H1 (cell line): ENCODE measurements at regions not wholly inside any gene's neighbourhood (a gene's known extent, or its start where the extent isn't known, plus 50 kb on each side); places are given as distances from the start of the nearest gene placed in this dataset.

Experiments
- CTCF ChIA-PET: fragments of 300-600 bp; sonication (Branson Sonifier 250); formaldehyde crosslinking; loops from one replicate; lab custom pipeline; 2021; ENCODE audit not compliant: partially characterized antibody; lab: Charles Lee
- POLR2A ChIA-PET: fragments of 300-600 bp; sonication (Branson Sonifier 250); formaldehyde crosslinking; loops from one replicate; lab custom pipeline; 2021; ENCODE audit warnings: inconsistent platforms; ENCODE audit not compliant: partially characterized antibody; lab: Charles Lee
- DNase-seq, 2 experiments: peaks; one replicate each; pipeline versions ENCODE4 v3.0.0 to v3.0.0-alpha.2; 2010 to 2022; ENCODE audit warnings: low spot score in 2 of 2, low read depth in 1 of 2, mixed read lengths in 1 of 2
- FAIRE-seq: peaks from 2 replicates; lab custom pipeline; 2011; peaks lifted over from hg19 to GRCh38; lab: Jason Lieb, UNC
- H2AFZ ChIP-seq: 2 replicates; pipeline ENCODE4 v1.8.1; 2012; ENCODE audit warnings: low read length, inconsistent platforms
- H2AK5ac ChIP-seq: 2 replicates; pipeline ENCODE4 v1.6.1; 2013; ENCODE audit warnings: low read depth, low read length
- H2BK120ac ChIP-seq: replicated peaks from 2 replicates; pipeline ENCODE3; 2013; ENCODE audit warnings: low read depth, low read length, inconsistent platforms
- H2BK12ac ChIP-seq: 2 replicates; pipeline ENCODE4 v1.6.1; 2013; ENCODE audit warnings: low read depth, low read length
- H2BK15ac ChIP-seq: 2 replicates; pipeline ENCODE4 v1.6.1; 2013; ENCODE audit warnings: low read length
- H2BK20ac ChIP-seq: 2 replicates; pipeline ENCODE4 v1.6.1; 2013; ENCODE audit warnings: low read length
- H2BK5ac ChIP-seq: 2 replicates; pipeline ENCODE4 v1.6.1; 2013; ENCODE audit warnings: low read depth, low read length
- H3K14ac ChIP-seq: 2 replicates; pipeline ENCODE4 v1.6.1; 2013; ENCODE audit warnings: inconsistent platforms; ENCODE audit not compliant: insufficient read length
- H3K18ac ChIP-seq: 2 replicates; pipeline ENCODE4 v1.6.1; 2013; ENCODE audit warnings: low read length; ENCODE audit errors: extremely low read depth
- H3K23ac ChIP-seq: 2 replicates; pipeline ENCODE4 v1.6.1; 2013; ENCODE audit warnings: inconsistent platforms; ENCODE audit not compliant: insufficient read length
- H3K23me2 ChIP-seq: 2 replicates; pipeline ENCODE4 v1.6.1; 2013; ENCODE audit warnings: low read depth, low read length
- H3K27ac ChIP-seq: 2 replicates; pipeline ENCODE4 v1.6.1; 2011; ENCODE audit warnings: low read depth, low read length, inconsistent platforms
- H3K27me3 ChIP-seq, 4 experiments: replicated peaks in 1 of 4; 1 replicate in 1 of 4; 2 replicates in 3 of 4; pipeline versions ENCODE4 v1.6.1 to v1.8.1; 2011 to 2013; ENCODE audit warnings: low read length in 3 of 4, mild to moderate bottlenecking in 3 of 4, inconsistent platforms in 2 of 4, mixed read lengths in 2 of 4, moderate library complexity in 1 of 4; ENCODE audit not compliant: control insufficient read depth in 3 of 4, insufficient read depth in 3 of 4; ENCODE audit errors: extremely low read depth in 1 of 4
- H3K36me3 ChIP-seq, 4 experiments: 2 replicates each; pipeline versions ENCODE4 v1.6.1 to v1.8.1; 2011 to 2013; ENCODE audit warnings: mild to moderate bottlenecking in 4 of 4, low read length in 3 of 4, moderate library complexity in 2 of 4, control low read depth in 1 of 4, inconsistent platforms in 1 of 4; ENCODE audit not compliant: insufficient read depth in 4 of 4, control insufficient read depth in 2 of 4
- H3K4ac ChIP-seq: replicated peaks from 2 replicates; pipeline ENCODE3; 2013; ENCODE audit warnings: low read length, low read depth, mixed read lengths, inconsistent platforms; ENCODE audit not compliant: insufficient read length
- H3K4me1 ChIP-seq, 4 experiments: replicated peaks in 1 of 4; 1 replicate in 1 of 4; 2 replicates in 3 of 4; pipeline versions ENCODE4 v1.6.1 to v1.8.1; 2011 to 2013; ENCODE audit warnings: low read length in 3 of 4, inconsistent platforms in 2 of 4, mixed read lengths in 1 of 4; ENCODE audit not compliant: insufficient read depth in 4 of 4, control insufficient read depth in 3 of 4
- H3K4me2 ChIP-seq, 2 experiments: 2 replicates each; pipeline versions ENCODE4 v1.6.1 to v1.8.1; 2011 to 2013; ENCODE audit warnings: low read depth in 2 of 2, low read length in 2 of 2, control low read depth in 1 of 2, inconsistent platforms in 1 of 2, mild to moderate bottlenecking in 1 of 2; ENCODE audit not compliant: insufficient read depth in 1 of 2
- H3K4me3 ChIP-seq, 4 experiments: fragments of 200-600, 300-600 bp in 1 of 4; sonication (generic), shearing (Covaris generic), sonication (Bioruptor Twin) in 1 of 4; 2 replicates each; pipeline versions ENCODE4 v1.5.1 to v1.8.1; 2011 to 2016; ENCODE audit warnings: low read length in 4 of 4, low read depth in 3 of 4, control low read depth in 2 of 4, inconsistent platforms in 2 of 4, mild to moderate bottlenecking in 2 of 4, mixed read lengths in 1 of 4, moderate library complexity in 1 of 4; ENCODE audit not compliant: insufficient read depth in 2 of 4; ENCODE audit errors: extremely low read depth in 1 of 4
- H3K56ac ChIP-seq: replicated peaks from 2 replicates; pipeline ENCODE3; 2013; ENCODE audit warnings: low read depth, mild to moderate bottlenecking, mixed read lengths, low read length, inconsistent platforms; ENCODE audit not compliant: insufficient read length
- H3K79me1 ChIP-seq: 2 replicates; pipeline ENCODE4 v1.6.1; 2013; ENCODE audit warnings: low read depth, low read length, control low read depth
- H3K79me2 ChIP-seq, 2 experiments: 2 replicates each; pipeline versions ENCODE4 v1.6.1 to v1.8.1; 2012 to 2013; ENCODE audit warnings: low read length in 2 of 2, mild to moderate bottlenecking in 2 of 2, inconsistent platforms in 1 of 2; ENCODE audit not compliant: insufficient read depth in 2 of 2, control insufficient read depth in 1 of 2
- H3K9ac ChIP-seq, 4 experiments: replicated peaks in 1 of 4; 1 replicate in 1 of 4; 2 replicates in 3 of 4; pipeline versions ENCODE4 v1.6.1 to v1.8.1; 2011 to 2013; ENCODE audit warnings: low read depth in 3 of 4, low read length in 3 of 4, control low read depth in 2 of 4, mild to moderate bottlenecking in 2 of 4, moderate library complexity in 2 of 4, inconsistent platforms in 1 of 4; ENCODE audit errors: extremely low read depth in 1 of 4
- H3K9me3 ChIP-seq, 2 experiments: 2 replicates each; pipeline versions ENCODE4 v1.6.1 to v1.8.1; 2012 to 2013; ENCODE audit warnings: mild to moderate bottlenecking in 2 of 2, moderate library complexity in 2 of 2, control low read depth in 1 of 2, inconsistent platforms in 1 of 2, low read depth in 1 of 2, low read length in 1 of 2, mixed read lengths in 1 of 2; ENCODE audit not compliant: insufficient read depth in 2 of 2
- H4K20me1 ChIP-seq, 2 experiments: replicated peaks in 1 of 2; 2 replicates each; pipeline versions ENCODE3 to v1.8.1; 2011 to 2013; ENCODE audit warnings: inconsistent platforms in 2 of 2, low read length in 2 of 2, mild to moderate bottlenecking in 1 of 2; ENCODE audit not compliant: insufficient read depth in 2 of 2, control insufficient read depth in 1 of 2
- H4K5ac ChIP-seq: 2 replicates; pipeline ENCODE4 v1.6.1; 2013; ENCODE audit warnings: low read length, low read depth, mixed read lengths, inconsistent platforms; ENCODE audit not compliant: insufficient read length
- H4K8ac ChIP-seq: 2 replicates; pipeline ENCODE4 v1.8.0; 2013; ENCODE audit warnings: mild to moderate bottlenecking, moderate library complexity, low read length, inconsistent platforms; ENCODE audit not compliant: insufficient read depth; ENCODE audit errors: extremely low read depth
- H4K91ac ChIP-seq: replicated peaks from 2 replicates; pipeline ENCODE3; 2013; ENCODE audit warnings: low read length, mixed read lengths, inconsistent platforms; ENCODE audit not compliant: insufficient read length
- CREB1 ChIP-seq: IDR thresholded peaks from 2 replicates; pipeline ENCODE4 v1.6.1; 2012; ENCODE audit warnings: inconsistent platforms
- MAX ChIP-seq: IDR thresholded peaks from 2 replicates; pipeline ENCODE4 v1.6.1; 2012; ENCODE audit warnings: inconsistent platforms
- POLR2AphosphoS5 ChIP-seq: IDR thresholded peaks from 2 replicates; pipeline ENCODE4 v1.6.1; 2011; ENCODE audit warnings: low read depth, low read length
- RAD21 ChIP-seq, 2 experiments: IDR thresholded peaks in 1 of 2; conservative IDR thresholded peaks in 1 of 2; 2 replicates each; pipeline ENCODE4 v1.6.1; 2011; ENCODE audit warnings: low read depth in 2 of 2, low read length in 2 of 2, improper control_type of control experiment in 1 of 2, inconsistent platforms in 1 of 2, mild to moderate bottlenecking in 1 of 2, moderate library complexity in 1 of 2
- SIX5 ChIP-seq: IDR thresholded peaks from 2 replicates; pipeline ENCODE4 v1.6.1; 2011; ENCODE audit warnings: mild to moderate bottlenecking, low read depth, low read length
- YY1 ChIP-seq: IDR thresholded peaks from 2 replicates; pipeline ENCODE4 v1.6.1; 2011; ENCODE audit warnings: low read depth, mild to moderate bottlenecking, low read length
- WGBS, 2 experiments: shearing (Covaris generic) in 1 of 2; methylation state at CpG; one replicate each; pipeline versions ENCODE4 v1.1.6 to v1.1.7; 2013 to 2015; ENCODE audit warnings: low lambda C conversion rate in 2 of 2, mixed read lengths in 2 of 2, inconsistent platforms in 1 of 2, low coverage in 1 of 2, missing lambda C conversion rate in 1 of 2; ENCODE audit not compliant: insufficient replicate concordance in 2 of 2, insufficient coverage in 1 of 2, insufficient read length in 1 of 2; ENCODE audit errors: extremely low coverage in 1 of 2, missing lambda C conversion rate in 1 of 2; 5-methylcytosine and 5-hydroxymethylcytosine counted together

GRCh38 chr2:87401726-87402345 is 346.1 kb upstream of the PLGLB2 start:
- Histone ChIP-seq H3K56ac (no peak overlapping the region), H4K91ac (no peak overlapping the region), H3K4me3 (no peak overlapping the region), H3K9ac (no peak overlapping the region), H2BK20ac (no peak overlapping the region), H2BK5ac (no peak overlapping the region), H2BK12ac (no peak overlapping the region), H3K23ac (no peak overlapping the region), H2AK5ac (no peak overlapping the region), H4K20me1 (no peaks in the 10 kb centered on the region), H3K23me2 (no peaks in the 10 kb centered on the region), H3K36me3 (no peaks in the 10 kb centered on the region), H3K9me3 (peaks cover 0 to 5% of the 10 kb centered on the region in 2 experiments; a peak in 1 of 4 replicates), H3K4me1 (no peaks in the 10 kb centered on the region), H3K79me1 (no peaks in the 10 kb centered on the region), H3K27ac (no peak overlapping the region), H4K8ac (no peak overlapping the region), H3K4me2 (no peak overlapping the region), H3K27me3 (no peaks in the 10 kb centered on the region), H2BK120ac (no peak overlapping the region), H4K5ac (no peak overlapping the region), H3K79me2 (no peaks in the 10 kb centered on the region), H3K18ac (no peak overlapping the region), H3K14ac (no peak overlapping the region), H2BK15ac (no peak overlapping the region), H3K4ac (no peak overlapping the region), H2AFZ (no peak overlapping the region)
- POLR2A ChIA-PET, result interaction anchor here (0.6 kb wide), 1 partner anchor 616 kb away, joined by 3 read pairs; no protein-coding TSS in a partner anchor
- peak in 1 of 2 experiments; percentile 22 for DNase-seq
- TF ChIP-seq YY1, result no peak
- TF ChIP-seq RAD21 (IDR thresholded peaks at IDR 0.05 in 1 of 2, conservative IDR thresholded peaks at IDR 0.05 in 1 of 2; ENCODE audit: low read depth in 2 of 2, low read length in 2 of 2), result no peak
- TF ChIP-seq CREB1, result no peak
- TF ChIP-seq POLR2AphosphoS5, result no peak
- no peak for TF ChIP-seq SIX5
- TF ChIP-seq MAX, result no peak
- FAIRE-seq, result no peak
- WGBS, 2 experiments, result 79% methylated on average over 14 of the region's 16 CpGs; no CpG with 5 or more reads in 1 of the 2 experiments
- CTCF ChIA-PET, result interaction anchor here (0.6 kb wide), 1 partner anchor 744 kb away, joined by 3 read pairs; no protein-coding TSS in a partner anchor
